Hematopoietic multipotent progenitor cell (in vitro differentiated cells): ENCODE measurements at regions not wholly inside any gene's neighbourhood (a gene's known extent, or its start where the extent isn't known, plus 50 kb on each side); places are given as distances from the start of the nearest gene placed in this dataset.

Experiments used
- DNase-seq, 3 donors: peaks; one replicate each; pipeline ENCODE4 v3.0.0-alpha.2; 2011 to 2015; ENCODE audit warnings: low read depth in 2 of 3, low spot score in 2 of 3

GRCh38 chr13:47539317-47539716 lies 461.8 kb downstream of the SUCLA2 start:
- DNase-seq, result no peak

- DNase-seq, result no peak
Observed at GRCh38 chr13:47523771-47524170, 477.3 kb downstream of the SUCLA2 start.

GRCh38 chr13:47521890-47522487 lies 479.1 kb downstream of the SUCLA2 start:
- DNase-seq, result no peak

GRCh38 chr13:47519626-47520025 lies 481.4 kb downstream of the SUCLA2 start:
- DNase-seq, result no peak

GRCh38 chr13:47518530-47518929 lies 482.5 kb downstream of the SUCLA2 start:
- no peak for DNase-seq

GRCh38 chr13:47511647-47512046 lies 489.4 kb downstream of the SUCLA2 start:
- DNase-seq, result no peak

GRCh38 chr13:47508527-47509228 lies 492.4 kb downstream of the SUCLA2 start:
- no peak for DNase-seq

GRCh38 chr13:47503475-47503874 lies 497.6 kb downstream of the SUCLA2 start:
- DNase-seq, result no peak

- DNase-seq, result no peak
Observed at GRCh38 chr13:47502166-47502565, 498.9 kb downstream of the SUCLA2 start.

- peak in 1 of 3 donors; percentile 5 for DNase-seq
Observed at GRCh38 chr13:47499358-47500150, 501.5 kb downstream of the SUCLA2 start.

- no peak for DNase-seq
Observed at GRCh38 chr13:47484548-47484947, 516.5 kb downstream of the SUCLA2 start.

- no peak for DNase-seq
Observed at GRCh38 chr13:47481536-47481935, 519.5 kb downstream of the SUCLA2 start.

- DNase-seq, result peak in 1 of 3 donors; percentile 12
Observed at GRCh38 chr13:47480951-47481350, 520.1 kb downstream of the SUCLA2 start.

GRCh38 chr13:47480121-47480520 lies 521.0 kb downstream of the SUCLA2 start:
- no peak for DNase-seq

GRCh38 chr13:47478985-47479384 lies 522.1 kb downstream of the SUCLA2 start:
- no peak for DNase-seq

- no peak for DNase-seq
Observed at GRCh38 chr13:47475441-47475948, 525.6 kb downstream of the SUCLA2 start.

GRCh38 chr13:47474839-47475238 lies 526.2 kb downstream of the SUCLA2 start:
- no peak for DNase-seq

- DNase-seq, result no peak
Observed at GRCh38 chr13:47474326-47474725, 526.7 kb downstream of the SUCLA2 start.

- no peak for DNase-seq
Observed at GRCh38 chr13:47472516-47472915, 528.6 kb downstream of the SUCLA2 start.

- no peak for DNase-seq
Observed at GRCh38 chr13:47463726-47464125, 537.3 kb downstream of the SUCLA2 start.

GRCh38 chr13:47463002-47463401 lies 538.1 kb downstream of the SUCLA2 start:
- DNase-seq, result no peak

GRCh38 chr13:47461816-47462215 lies 539.3 kb downstream of the SUCLA2 start:
- no peak for DNase-seq
